ENCODE measurements at regions not wholly inside any gene's neighbourhood (a gene's known extent, or its start where the extent isn't known, plus 50 kb on each side); places are given as distances from the start of the nearest gene placed in this dataset.
A peak's percentile ranks its signal among the peaks of the same experiment; 100 is the strongest.

DNA sequence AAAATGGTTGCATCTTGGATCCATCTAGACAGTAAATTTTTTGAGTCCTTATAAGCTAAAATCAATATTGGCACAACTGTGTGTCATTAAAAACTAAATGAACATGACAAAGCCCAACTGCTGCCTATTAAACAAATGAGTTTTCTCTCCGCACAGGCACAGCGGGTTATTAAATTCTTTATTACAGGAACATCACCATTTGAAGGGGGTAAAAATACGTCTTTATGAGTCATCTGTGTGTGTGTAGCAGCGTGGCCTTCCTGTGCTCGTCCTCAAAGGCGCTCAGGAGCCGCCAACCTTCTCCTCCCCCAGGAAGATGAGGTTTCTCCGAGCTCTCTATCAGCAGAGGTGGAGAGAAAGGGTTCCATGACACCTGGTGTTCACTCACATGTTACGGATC is 62.6 kb upstream of the SDK2 start:
- DNase-seq, result no peak
- H3K27me3 Mint-ChIP-seq (ENCODE audit: unreplicated experiment), result peaks cover 7% of the 10 kb centered on the region
- TF ChIP-seq, protein P1, sequence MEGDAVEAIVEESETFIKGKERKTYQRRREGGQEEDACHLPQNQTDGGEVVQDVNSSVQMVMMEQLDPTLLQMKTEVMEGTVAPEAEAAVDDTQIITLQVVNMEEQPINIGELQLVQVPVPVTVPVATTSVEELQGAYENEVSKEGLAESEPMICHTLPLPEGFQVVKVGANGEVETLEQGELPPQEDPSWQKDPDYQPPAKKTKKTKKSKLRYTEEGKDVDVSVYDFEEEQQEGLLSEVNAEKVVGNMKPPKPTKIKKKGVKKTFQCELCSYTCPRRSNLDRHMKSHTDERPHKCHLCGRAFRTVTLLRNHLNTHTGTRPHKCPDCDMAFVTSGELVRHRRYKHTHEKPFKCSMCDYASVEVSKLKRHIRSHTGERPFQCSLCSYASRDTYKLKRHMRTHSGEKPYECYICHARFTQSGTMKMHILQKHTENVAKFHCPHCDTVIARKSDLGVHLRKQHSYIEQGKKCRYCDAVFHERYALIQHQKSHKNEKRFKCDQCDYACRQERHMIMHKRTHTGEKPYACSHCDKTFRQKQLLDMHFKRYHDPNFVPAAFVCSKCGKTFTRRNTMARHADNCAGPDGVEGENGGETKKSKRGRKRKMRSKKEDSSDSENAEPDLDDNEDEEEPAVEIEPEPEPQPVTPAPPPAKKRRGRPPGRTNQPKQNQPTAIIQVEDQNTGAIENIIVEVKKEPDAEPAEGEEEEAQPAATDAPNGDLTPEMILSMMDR (IDR thresholded peaks at IDR 0.05; ENCODE audit: partially characterized antibody, unreplicated experiment), result no peak
- H3K27ac Mint-ChIP-seq (ENCODE audit: unreplicated experiment), result no peak overlapping the region
- H3K4me1 Mint-ChIP-seq (ENCODE audit: low read depth, unreplicated experiment), result peaks cover 13% of the 10 kb centered on the region
- peaks cover 8% of the 10 kb centered on the region for H3K9me3 Mint-ChIP-seq (ENCODE audit: unreplicated experiment)
- H3K4me3 Mint-ChIP-seq (ENCODE audit: unreplicated experiment), result no peak overlapping the region
- peaks cover 9% of the 10 kb centered on the region for H3K36me3 Mint-ChIP-seq (ENCODE audit: unreplicated experiment)

DNA sequence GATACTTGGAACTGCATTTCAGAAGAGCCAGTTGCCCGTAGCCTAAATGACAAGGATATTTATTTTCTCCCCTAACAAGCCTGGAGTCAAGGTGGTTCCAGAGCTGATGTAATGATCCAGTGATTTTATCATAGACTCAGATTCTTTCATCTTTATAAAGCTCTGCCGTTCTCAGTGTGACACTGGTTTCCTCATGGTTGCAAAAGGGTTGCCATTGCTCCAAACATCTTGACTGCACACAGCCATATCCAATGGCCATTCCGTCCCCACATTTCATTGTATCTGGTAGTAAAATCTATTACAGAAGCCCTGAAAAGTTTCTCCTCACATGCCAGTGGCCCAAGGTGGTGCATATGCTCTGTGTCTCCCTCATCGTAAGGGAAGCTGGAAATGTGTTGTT is 63.1 kb upstream of the SDK2 start:
- Mint-ChIP-seq H3K36me3 (ENCODE audit: unreplicated experiment) (peaks cover 7% of the 10 kb centered on the region), H3K9me3 (ENCODE audit: unreplicated experiment) (peaks cover 12% of the 10 kb centered on the region), H3K4me1 (ENCODE audit: low read depth, unreplicated experiment) (peaks cover 18% of the 10 kb centered on the region), H3K4me3 (ENCODE audit: unreplicated experiment) (no peak overlapping the region), H3K27me3 (ENCODE audit: unreplicated experiment) (peaks cover 11% of the 10 kb centered on the region), H3K27ac (ENCODE audit: unreplicated experiment) (no peak overlapping the region)
- TF ChIP-seq, protein P1 (IDR thresholded peaks at IDR 0.05; ENCODE audit: partially characterized antibody, unreplicated experiment), result no peak
- no peak for DNase-seq

DNA sequence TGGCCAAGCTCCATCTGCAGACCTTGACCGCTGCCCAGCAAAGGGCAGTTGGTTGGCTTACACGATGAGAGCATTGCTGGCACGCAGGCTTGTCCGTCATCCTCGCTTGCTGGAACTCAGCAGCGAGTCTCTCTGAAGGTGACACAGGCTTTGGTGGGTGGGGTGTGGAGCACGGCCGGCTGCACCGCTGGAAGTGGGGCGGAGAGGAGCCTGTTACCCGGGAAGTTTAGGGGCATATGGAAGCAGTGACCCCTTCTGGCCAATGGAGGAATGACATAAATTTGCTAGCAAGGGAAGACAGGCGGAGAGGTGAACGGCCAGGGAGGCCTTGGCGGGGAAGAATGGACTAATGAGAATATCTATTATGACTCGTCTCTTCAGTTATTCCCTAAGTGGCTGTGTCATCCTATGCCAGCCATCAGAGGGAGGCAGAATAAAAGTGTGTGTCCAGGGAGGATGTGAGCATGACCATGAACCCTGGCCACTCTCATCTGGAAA is 65.9 kb upstream of the SDK2 start:
- Mint-ChIP-seq H3K36me3 (ENCODE audit: unreplicated experiment) (peaks cover 7% of the 10 kb centered on the region), H3K9me3 (ENCODE audit: unreplicated experiment) (peaks cover 12% of the 10 kb centered on the region), H3K27ac (ENCODE audit: unreplicated experiment) (no peak overlapping the region), H3K27me3 (ENCODE audit: unreplicated experiment) (peaks cover 9% of the 10 kb centered on the region), H3K4me3 (ENCODE audit: unreplicated experiment) (no peak overlapping the region), H3K4me1 (ENCODE audit: low read depth, unreplicated experiment) (peaks cover 26% of the 10 kb centered on the region)
- peak; percentile 62 for DNase-seq
- TF ChIP-seq, protein P1 (IDR thresholded peaks at IDR 0.05; ENCODE audit: partially characterized antibody, unreplicated experiment), result peak; percentile 90

DNA sequence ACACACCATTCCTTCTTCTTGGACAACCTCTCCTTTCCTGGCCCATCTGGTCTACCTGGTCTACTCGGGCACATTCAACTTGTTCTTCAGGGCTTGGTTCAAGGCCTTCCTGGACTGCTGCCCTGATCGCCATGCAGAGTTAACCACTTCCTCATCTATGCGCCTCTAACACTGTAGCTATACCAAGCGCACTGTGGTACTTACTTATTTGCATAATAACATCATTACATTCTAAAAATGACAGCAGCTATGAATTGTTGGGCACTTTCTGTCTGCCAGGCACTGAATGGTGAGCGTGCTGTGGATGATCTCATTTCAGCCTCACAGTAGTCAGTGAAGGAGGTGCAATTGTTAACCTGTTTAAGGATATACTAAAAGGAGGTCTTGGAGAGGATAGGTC is 66.9 kb upstream of the SDK2 start:
- TF ChIP-seq, protein P1 (IDR thresholded peaks at IDR 0.05; ENCODE audit: partially characterized antibody, unreplicated experiment), result no peak
- H3K27me3 Mint-ChIP-seq (ENCODE audit: unreplicated experiment), result peaks cover 9% of the 10 kb centered on the region
- H3K4me1 Mint-ChIP-seq (ENCODE audit: low read depth, unreplicated experiment), result peaks cover 29% of the 10 kb centered on the region
- peak overlapping the region; percentile 47 for H3K4me3 Mint-ChIP-seq (ENCODE audit: unreplicated experiment)
- DNase-seq, result no peak
- H3K27ac Mint-ChIP-seq (ENCODE audit: unreplicated experiment), result no peak overlapping the region
- H3K9me3 Mint-ChIP-seq (ENCODE audit: unreplicated experiment), result peaks cover 12% of the 10 kb centered on the region
- peaks cover 7% of the 10 kb centered on the region for H3K36me3 Mint-ChIP-seq (ENCODE audit: unreplicated experiment)

DNA sequence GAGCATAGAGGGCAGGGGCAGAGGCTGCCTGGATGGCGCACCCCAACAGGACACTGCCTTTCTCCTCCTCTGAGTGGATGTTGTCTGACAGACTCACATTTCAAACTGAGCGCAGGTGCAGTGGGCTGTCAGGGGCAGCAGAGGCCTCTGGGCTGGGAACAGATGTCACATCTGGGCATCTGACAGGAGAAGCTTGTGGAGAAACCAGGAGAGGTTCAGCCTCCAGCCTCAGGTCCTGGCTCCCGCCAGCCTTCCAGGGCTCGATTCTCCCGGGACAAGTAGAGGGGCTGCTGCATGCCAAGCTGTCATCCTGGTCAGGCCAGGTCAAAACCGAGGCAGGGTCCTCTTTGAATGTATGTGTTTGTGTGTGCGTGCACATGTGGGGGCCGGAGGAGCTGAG is 67.7 kb upstream of the SDK2 start:
- peaks cover 12% of the 10 kb centered on the region for H3K9me3 Mint-ChIP-seq (ENCODE audit: unreplicated experiment)
- peak overlapping the region; percentile 71 for H3K27ac Mint-ChIP-seq (ENCODE audit: unreplicated experiment)
- peak; percentile 33 for DNase-seq
- peaks cover 7% of the 10 kb centered on the region for H3K36me3 Mint-ChIP-seq (ENCODE audit: unreplicated experiment)
- H3K4me1 Mint-ChIP-seq (ENCODE audit: low read depth, unreplicated experiment), result peaks cover 32% of the 10 kb centered on the region
- peaks cover 9% of the 10 kb centered on the region for H3K27me3 Mint-ChIP-seq (ENCODE audit: unreplicated experiment)
- TF ChIP-seq, protein P1 (IDR thresholded peaks at IDR 0.05; ENCODE audit: partially characterized antibody, unreplicated experiment), result no peak
- peak overlapping the region; percentile 32 for H3K4me3 Mint-ChIP-seq (ENCODE audit: unreplicated experiment)

All from glutamatergic neuron (in vitro differentiated cells).